GM19467 (cell line): ENCODE measurements at regions not wholly inside any gene's neighbourhood (a gene's known extent, or its start where the extent isn't known, plus 50 kb on each side); places are given as distances from the start of the nearest gene placed in this dataset.
A peak's percentile ranks its signal among the peaks of the same experiment; 100 is the strongest.

ENCODE experiments used
- ATAC-seq: cut with Tn5 transposase; IDR thresholded peaks from one replicate; pipeline ENCODE4 v1.9.1; 2021; ENCODE audit warnings: mild to moderate bottlenecking, moderate library complexity; ENCODE audit not compliant: unreplicated experiment

- no peak for ATAC-seq
Observed at GRCh38 chr3:41088882-41089281, 110.4 kb upstream of the CTNNB1 start.

- no peak for ATAC-seq
Observed at GRCh38 chr3:41089566-41089965, 109.7 kb upstream of the CTNNB1 start.

GRCh38 chr3:41092844-41093243 is 106.5 kb upstream of the CTNNB1 start:
- ATAC-seq, result no peak

GRCh38 chr3:41093476-41093875 is 105.8 kb upstream of the CTNNB1 start:
- no peak for ATAC-seq

- ATAC-seq, result no peak
Observed at GRCh38 chr3:41094351-41094750, 105.0 kb upstream of the CTNNB1 start.

GRCh38 chr3:41095702-41096101 is 103.6 kb upstream of the CTNNB1 start:
- no peak for ATAC-seq

- ATAC-seq, result no peak
Observed at GRCh38 chr3:41097896-41098496, 101.3 kb upstream of the CTNNB1 start.

- ATAC-seq, result no peak
Observed at GRCh38 chr3:41101231-41101630, 98.1 kb upstream of the CTNNB1 start.

- ATAC-seq, result no peak
Observed at GRCh38 chr3:41102053-41102556, 97.2 kb upstream of the CTNNB1 start.

- no peak for ATAC-seq
Observed at GRCh38 chr3:41102750-41103149, 96.6 kb upstream of the CTNNB1 start.

- no peak for ATAC-seq
Observed at GRCh38 chr3:41103200-41103599, 96.1 kb upstream of the CTNNB1 start.

- ATAC-seq, result no peak
Observed at GRCh38 chr3:41104147-41104546, 95.2 kb upstream of the CTNNB1 start.

- no peak for ATAC-seq
Observed at GRCh38 chr3:41106691-41107090, 92.6 kb upstream of the CTNNB1 start.

GRCh38 chr3:41111011-41111410 is 88.3 kb upstream of the CTNNB1 start:
- no peak for ATAC-seq

- ATAC-seq, result no peak
Observed at GRCh38 chr3:41112466-41112865, 86.8 kb upstream of the CTNNB1 start.

- ATAC-seq, result no peak
Observed at GRCh38 chr3:41115069-41115468, 84.2 kb upstream of the CTNNB1 start.

- ATAC-seq, result no peak
Observed at GRCh38 chr3:41116851-41117250, 82.5 kb upstream of the CTNNB1 start.

GRCh38 chr3:41117398-41117870 is 81.9 kb upstream of the CTNNB1 start:
- ATAC-seq, result peak; percentile 84

- ATAC-seq, result no peak
Observed at GRCh38 chr3:41118461-41119390, 80.6 kb upstream of the CTNNB1 start.

GRCh38 chr3:41120460-41120859 is 78.8 kb upstream of the CTNNB1 start:
- no peak for ATAC-seq

GRCh38 chr3:41125258-41125657 is 74.0 kb upstream of the CTNNB1 start:
- ATAC-seq, result no peak

- ATAC-seq, result no peak
Observed at GRCh38 chr3:41126472-41126871, 72.8 kb upstream of the CTNNB1 start.
